ENCODE measurements at regions not wholly inside any gene's neighbourhood (a gene's known extent, or its start where the extent isn't known, plus 50 kb on each side); places are given as distances from the start of the nearest gene placed in this dataset.
"Not testable (repeated sequence)": the region's sequence is repeated elsewhere in the genome, so short reads cannot be mapped to it uniquely, and the experiment has no call there.

DNA sequence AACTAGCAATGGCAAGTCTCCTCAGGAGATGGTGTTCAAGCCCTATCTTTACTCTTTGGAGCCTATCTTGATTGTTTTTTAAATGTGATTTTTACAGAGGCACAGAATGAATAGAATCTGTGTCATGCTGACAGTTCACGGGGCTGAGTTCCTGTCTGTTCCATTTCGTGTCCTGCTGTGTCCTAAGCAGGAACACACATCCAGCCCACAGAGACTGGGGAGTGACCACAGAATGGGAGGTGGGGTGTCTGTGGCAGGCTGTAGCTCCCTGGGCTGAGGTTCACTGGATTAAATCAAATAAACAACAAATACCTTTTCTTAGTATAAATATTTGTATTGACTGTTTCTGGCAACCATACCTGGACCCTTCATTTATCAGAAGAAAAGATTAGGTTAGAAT lies 73.4 kb upstream of the CARD11 start:
- Mint-ChIP-seq H3K4me3 (peak overlapping the region; percentile 87), H3K27ac (peak overlapping the region; percentile 93), H3K36me3 (peaks cover 41% of the 10 kb centered on the region), H3K4me1 (peaks cover 59% of the 10 kb centered on the region), H3K9me3 (peaks cover 12% of the 10 kb centered on the region), H3K27me3 (no peaks in the 10 kb centered on the region)
- POLR2A ChIA-PET, result interaction anchor here (1.4 to 1.8 kb wide), 2 partner anchors 11 to 25 kb away, joined by 6 to 11 read pairs; no protein-coding TSS in a partner anchor
- DNase-seq (no peak), ATAC-seq (ENCODE audit: low read depth) (no peak)

DNA sequence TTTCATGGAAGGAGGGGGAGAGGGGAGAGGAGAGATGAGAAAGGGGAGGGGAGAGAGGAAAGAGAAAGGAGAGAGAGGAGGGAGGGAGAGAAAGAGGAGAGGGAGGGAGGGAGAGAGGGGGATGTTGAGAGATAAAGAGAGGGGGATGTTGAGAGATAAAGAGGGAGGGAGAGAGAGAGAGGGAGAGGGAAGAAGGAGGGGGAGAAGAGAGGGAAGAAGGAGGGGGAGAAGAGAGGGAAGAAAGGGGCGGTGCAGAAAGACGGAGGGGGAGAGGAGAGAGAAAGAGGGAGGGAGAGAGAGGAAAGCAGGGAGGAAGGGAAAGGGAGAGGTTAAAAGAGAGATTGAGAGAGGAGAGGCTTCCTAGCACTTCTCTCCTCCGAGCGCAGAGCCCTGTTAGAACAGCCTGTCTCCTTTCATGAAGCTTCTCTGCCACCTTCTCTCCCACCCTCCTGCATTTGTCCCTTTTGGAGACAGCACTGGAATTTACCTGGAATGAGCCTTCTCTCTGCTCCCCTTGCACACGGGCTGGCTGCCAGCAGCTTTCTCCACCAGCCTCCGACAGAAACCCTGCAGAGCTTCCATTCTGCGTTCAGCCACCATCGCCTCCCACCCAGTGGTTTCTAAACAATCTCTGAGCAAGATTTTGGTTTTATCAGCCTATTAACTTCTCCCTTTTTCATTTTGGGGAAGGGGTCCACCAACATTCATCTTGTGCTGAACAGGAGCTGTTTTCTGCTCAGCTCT lies 74.0 kb upstream of the CARD11 start:
- Mint-ChIP-seq H3K9me3 (peaks cover 13% of the 10 kb centered on the region), H3K4me1 (peaks cover 53% of the 10 kb centered on the region), H3K27ac (peak overlapping the region; percentile 93), H3K4me3 (peak overlapping the region; percentile 87), H3K27me3 (no peaks in the 10 kb centered on the region), H3K36me3 (peaks cover 43% of the 10 kb centered on the region)
- POLR2A ChIA-PET, result interaction anchor here (0.7 to 1.8 kb wide), 6 partner anchors 11 to 51 kb away, joined by 3 to 11 read pairs (median 4); no protein-coding TSS in a partner anchor
- ATAC-seq (ENCODE audit: low read depth) (peak; percentile 57), DNase-seq (no peak)

DNA sequence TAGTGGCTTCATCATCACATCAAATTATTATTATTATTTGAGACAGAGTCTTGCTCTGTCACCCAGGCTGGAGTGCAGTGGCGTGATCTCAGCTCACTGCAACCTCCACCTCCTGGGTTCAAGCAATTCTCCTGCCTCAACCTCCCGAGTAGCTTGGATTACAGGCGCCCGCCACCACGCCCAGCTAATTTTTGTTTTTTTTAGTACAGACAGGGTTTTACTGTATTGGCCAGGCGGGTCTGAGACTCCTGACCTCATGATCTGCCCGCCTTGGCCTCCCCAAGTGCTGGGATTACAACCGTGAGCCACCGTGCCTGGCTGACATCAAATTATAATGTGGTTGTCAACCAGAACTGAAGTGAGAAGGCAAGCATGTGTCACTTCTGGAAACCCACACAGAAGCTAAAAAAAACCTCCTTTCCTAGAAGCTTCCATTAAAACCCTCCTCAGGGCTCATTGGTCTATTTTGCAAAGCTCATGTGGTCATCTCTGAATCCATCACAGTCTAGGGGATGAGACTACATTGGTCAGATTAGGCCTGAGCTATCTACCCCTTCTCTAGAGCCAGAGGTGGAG lies 75.8 kb upstream of the CARD11 start:
- not testable (repeated sequence) for H3K27ac Mint-ChIP-seq; H3K4me3 Mint-ChIP-seq; H3K27me3 Mint-ChIP-seq; DNase-seq; ATAC-seq (ENCODE audit: low read depth)
- Mint-ChIP-seq H3K4me1 (peaks cover 47% of the 10 kb centered on the region), H3K9me3 (peaks cover 14% of the 10 kb centered on the region), H3K36me3 (peaks cover 33% of the 10 kb centered on the region)
- POLR2A ChIA-PET, result interaction anchor here (0.6 to 2.0 kb wide), 7 partner anchors 13 to 77 kb away, joined by 3 to 9 read pairs (median 3); no protein-coding TSS in a partner anchor

DNA sequence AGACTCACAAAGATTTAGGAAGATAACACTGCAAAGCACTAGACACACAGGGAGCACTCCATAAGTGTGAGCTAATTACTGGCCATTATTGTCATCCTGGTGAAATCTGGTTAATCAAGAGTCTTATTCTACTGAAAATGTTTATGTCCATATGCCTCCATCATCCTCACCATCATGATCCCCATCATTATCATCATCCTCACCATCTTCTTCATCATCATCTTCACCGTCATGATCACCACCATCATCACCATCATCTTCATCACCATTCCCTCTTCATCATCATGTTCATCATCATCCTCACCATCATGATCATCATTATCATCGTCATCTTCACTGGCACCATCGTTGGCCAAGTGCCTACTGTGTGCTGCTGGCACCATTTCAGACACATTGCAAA lies 76.3 kb upstream of the CARD11 start:
- ATAC-seq (ENCODE audit: low read depth), result no peak
- H3K9me3 Mint-ChIP-seq, result peaks cover 15% of the 10 kb centered on the region
- no peak for DNase-seq
- POLR2A ChIA-PET, result interaction anchor here (0.6 to 2.0 kb wide), 8 partner anchors 14 to 77 kb away, joined by 3 to 14 read pairs (median 4); no protein-coding TSS in a partner anchor
- H3K36me3 Mint-ChIP-seq, result peaks cover 30% of the 10 kb centered on the region
- no peaks in the 10 kb centered on the region for H3K27me3 Mint-ChIP-seq
- H3K27ac Mint-ChIP-seq, result peak overlapping the region; percentile 85
- peak overlapping the region; percentile 70 for H3K4me3 Mint-ChIP-seq
- peaks cover 43% of the 10 kb centered on the region for H3K4me1 Mint-ChIP-seq

DNA sequence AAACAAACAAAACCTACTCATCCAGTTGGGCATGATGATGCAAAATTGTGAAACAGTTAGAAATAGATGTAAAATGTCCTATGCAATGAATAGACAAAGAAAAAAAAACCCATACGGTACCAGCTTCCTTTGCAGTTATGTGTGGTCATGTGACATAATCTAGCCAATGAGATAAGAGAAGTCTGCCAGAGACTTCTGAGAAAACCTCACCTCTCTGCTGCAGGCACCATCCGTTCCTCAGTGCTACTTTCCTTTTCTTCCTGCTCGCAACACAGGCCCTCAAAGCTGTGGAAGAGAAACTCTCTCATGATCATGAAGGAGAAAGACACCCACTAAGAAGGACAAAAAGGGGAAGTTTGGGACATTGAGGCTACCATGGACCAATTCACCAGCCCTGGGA lies 76.8 kb upstream of the CARD11 start:
- ATAC-seq (ENCODE audit: low read depth) (peak; percentile 87), DNase-seq (no peak)
- Mint-ChIP-seq H3K9me3 (peaks cover 15% of the 10 kb centered on the region), H3K27me3 (no peaks in the 10 kb centered on the region), H3K4me3 (peak overlapping the region; percentile 70), H3K4me1 (peaks cover 38% of the 10 kb centered on the region), H3K27ac (peak overlapping the region; percentile 85), H3K36me3 (peaks cover 26% of the 10 kb centered on the region)
- POLR2A ChIA-PET, result interaction anchor here (0.6 to 2.0 kb wide), 7 partner anchors 14 to 54 kb away, joined by 3 to 14 read pairs (median 4); no protein-coding TSS in a partner anchor

DNA sequence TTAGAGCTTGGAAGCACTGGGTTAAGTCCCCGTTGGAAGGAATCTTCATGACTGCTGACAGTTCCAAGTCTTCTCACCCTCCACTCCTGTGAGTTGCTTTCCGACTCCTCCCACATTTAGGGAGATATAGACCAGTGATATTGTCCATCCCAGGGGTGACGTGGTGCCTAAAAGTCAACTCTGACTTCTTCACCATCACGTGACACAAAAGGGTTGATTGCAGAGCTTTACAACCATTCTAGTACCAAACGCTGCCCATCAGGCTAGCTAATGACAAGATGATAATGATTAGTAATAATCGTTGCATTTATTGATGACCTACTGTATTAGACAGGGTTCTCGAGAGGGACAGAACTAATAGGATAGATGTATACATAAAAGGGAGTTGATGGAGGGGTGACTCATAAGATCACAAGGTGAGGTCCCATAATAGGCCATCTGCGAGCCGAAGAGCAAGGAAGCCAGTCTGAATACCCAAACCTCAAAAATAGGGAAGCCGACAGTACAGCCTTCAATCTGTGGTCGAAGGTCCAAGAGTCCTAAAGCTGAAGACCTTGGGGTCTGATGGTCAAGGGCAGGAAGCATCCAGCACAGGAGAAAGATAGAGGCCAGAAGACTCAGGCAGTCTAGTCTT lies 85.3 kb upstream of the CARD11 start:
- POLR2A ChIA-PET, result no interaction called here
- Mint-ChIP-seq H3K27me3 (peaks cover 6% of the 10 kb centered on the region), H3K27ac (no peak overlapping the region), H3K36me3 (no peaks in the 10 kb centered on the region), H3K4me1 (peaks cover 2% of the 10 kb centered on the region), H3K9me3 (peaks cover 10% of the 10 kb centered on the region), H3K4me3 (no peak overlapping the region)
- DNase-seq, result no peak
- no peak for ATAC-seq (ENCODE audit: low read depth)

DNA sequence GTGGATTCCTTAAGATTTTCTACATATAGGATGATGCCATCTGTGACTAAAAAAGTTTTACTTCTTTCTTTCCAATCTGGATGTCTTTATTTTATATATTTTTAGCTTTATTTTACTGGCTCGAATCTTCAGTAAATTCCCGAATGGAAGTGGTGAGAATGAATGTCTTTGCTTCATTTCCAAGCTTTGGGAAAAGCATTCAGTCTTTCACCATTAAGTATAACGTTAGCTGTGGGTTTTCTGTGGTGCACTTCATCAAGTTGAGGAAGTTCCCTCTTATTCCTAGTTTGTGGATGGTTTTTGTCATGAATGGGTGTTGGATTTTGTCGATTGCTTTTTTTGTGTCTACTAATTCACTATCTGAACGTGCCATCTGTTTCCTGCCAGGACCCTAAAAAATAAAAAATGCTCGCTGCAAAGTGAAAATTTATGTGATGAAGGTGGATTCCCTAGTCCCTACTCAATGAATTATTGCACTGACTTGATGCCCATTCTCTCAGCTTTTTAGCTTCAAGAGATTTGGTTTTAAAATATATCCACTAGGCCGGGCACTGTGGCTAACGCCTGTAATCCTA lies 90.2 kb upstream of the CARD11 start:
- ATAC-seq (ENCODE audit: low read depth), result no peak
- no peak overlapping the region for H3K27ac Mint-ChIP-seq
- POLR2A ChIA-PET, result no interaction called here
- H3K36me3 Mint-ChIP-seq, result no peaks in the 10 kb centered on the region
- no peak overlapping the region for H3K4me3 Mint-ChIP-seq
- no peak for DNase-seq
- H3K9me3 Mint-ChIP-seq, result peaks cover 7% of the 10 kb centered on the region
- peaks cover 10% of the 10 kb centered on the region for H3K27me3 Mint-ChIP-seq
- peaks cover 2% of the 10 kb centered on the region for H3K4me1 Mint-ChIP-seq

DNA sequence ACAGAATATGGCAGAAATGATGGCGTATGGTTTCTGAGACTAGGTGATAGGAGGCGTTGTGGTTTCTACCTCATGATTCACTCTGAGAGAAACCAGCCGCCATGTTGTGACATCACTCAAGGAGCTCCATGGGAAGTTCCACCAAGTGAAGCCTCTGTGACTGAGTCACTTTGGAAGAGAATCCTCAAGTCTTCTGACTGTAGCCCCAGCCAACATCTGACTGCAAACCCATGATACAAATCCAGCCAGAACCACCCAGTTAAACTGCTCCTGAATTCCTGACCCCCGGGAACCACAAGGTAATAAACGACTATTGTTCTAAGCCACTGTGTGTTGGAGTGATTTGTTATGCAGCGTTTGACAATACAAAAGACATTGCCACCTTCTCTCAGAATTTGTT lies 91.1 kb upstream of the CARD11 start:
- H3K4me3 Mint-ChIP-seq, result no peak overlapping the region
- DNase-seq (no peak), ATAC-seq (ENCODE audit: low read depth) (no peak)
- peaks cover 8% of the 10 kb centered on the region for H3K27me3 Mint-ChIP-seq
- H3K9me3 Mint-ChIP-seq, result peaks cover 4% of the 10 kb centered on the region
- no peak overlapping the region for H3K27ac Mint-ChIP-seq
- POLR2A ChIA-PET, result no interaction called here
- peaks cover under 1% of the 10 kb centered on the region for H3K4me1 Mint-ChIP-seq
- no peaks in the 10 kb centered on the region for H3K36me3 Mint-ChIP-seq

DNA sequence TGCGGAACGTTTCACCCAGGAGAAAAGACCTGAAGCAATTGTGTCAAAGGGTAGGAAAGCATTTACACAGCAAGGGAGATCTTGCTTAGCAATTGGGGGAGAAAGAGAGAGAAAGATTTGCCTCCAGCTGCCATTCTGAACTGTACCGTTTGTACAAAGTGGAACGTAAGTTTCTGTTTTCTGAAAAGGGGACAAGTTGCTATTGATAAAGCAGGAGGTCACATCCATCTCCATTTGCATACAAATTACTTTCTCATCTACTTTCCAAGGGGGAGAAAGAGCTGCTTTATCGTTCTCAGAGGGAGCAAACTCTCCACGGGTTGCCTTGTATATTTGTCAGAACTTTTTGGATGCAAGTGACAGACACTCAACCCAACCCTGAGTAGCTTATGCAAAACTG lies 92.0 kb upstream of the CARD11 start:
- no peak overlapping the region for H3K4me3 Mint-ChIP-seq
- H3K36me3 Mint-ChIP-seq, result no peaks in the 10 kb centered on the region
- ATAC-seq (ENCODE audit: low read depth), result no peak
- H3K27ac Mint-ChIP-seq, result no peak overlapping the region
- H3K27me3 Mint-ChIP-seq, result peaks cover 8% of the 10 kb centered on the region
- H3K9me3 Mint-ChIP-seq, result peaks cover 4% of the 10 kb centered on the region
- POLR2A ChIA-PET, result no interaction called here
- H3K4me1 Mint-ChIP-seq, result no peaks in the 10 kb centered on the region
- no peak for DNase-seq

DNA sequence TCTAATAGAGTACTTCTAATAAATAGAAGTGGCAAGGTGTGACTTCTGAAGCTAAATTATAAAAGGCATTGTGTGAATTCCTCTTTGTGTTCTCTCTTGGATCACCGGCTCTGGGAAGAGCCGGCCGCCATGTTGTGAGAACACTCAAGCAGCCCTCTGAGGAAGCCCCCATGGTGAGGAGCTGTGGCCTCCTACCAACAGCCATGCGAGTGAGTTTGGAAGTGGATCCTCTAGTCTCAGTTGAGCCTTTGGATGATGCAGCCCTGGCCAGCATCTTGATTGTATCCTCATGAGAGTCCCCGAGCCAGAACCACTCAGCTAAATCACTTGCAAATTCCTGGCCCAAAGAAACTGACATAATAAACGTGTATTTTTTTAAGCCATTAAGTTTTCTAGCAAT lies 94.5 kb upstream of the CARD11 start:
- Mint-ChIP-seq H3K9me3 (peaks cover 2% of the 10 kb centered on the region), H3K27me3 (peaks cover 5% of the 10 kb centered on the region), H3K4me1 (no peaks in the 10 kb centered on the region), H3K4me3 (no peak overlapping the region), H3K36me3 (no peaks in the 10 kb centered on the region), H3K27ac (no peak overlapping the region)
- DNase-seq (no peak), ATAC-seq (ENCODE audit: low read depth) (no peak)
- POLR2A ChIA-PET, result no interaction called here

DNA sequence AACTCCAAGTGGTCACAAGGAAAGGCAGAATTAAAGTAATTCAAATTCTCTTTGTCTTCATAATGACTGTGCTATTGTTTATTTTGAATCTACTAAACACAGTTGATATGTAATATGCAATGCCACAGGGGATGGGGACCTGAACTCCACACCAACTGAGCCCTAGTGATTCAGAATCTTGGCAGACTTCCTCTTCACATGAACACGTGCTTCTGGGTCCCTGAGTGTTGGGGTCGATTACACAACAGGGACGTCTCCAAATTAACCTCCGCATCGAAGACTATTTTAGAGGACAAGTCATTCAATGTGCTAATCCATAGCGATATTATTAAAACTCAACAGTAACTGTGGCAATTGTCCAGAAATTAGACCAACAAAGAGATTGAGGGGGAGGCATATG lies 95.3 kb upstream of the CARD11 start:
- Mint-ChIP-seq H3K9me3 (peaks cover 2% of the 10 kb centered on the region), H3K36me3 (no peaks in the 10 kb centered on the region), H3K27me3 (peaks cover 4% of the 10 kb centered on the region), H3K27ac (no peak overlapping the region), H3K4me3 (no peak overlapping the region), H3K4me1 (no peaks in the 10 kb centered on the region)
- POLR2A ChIA-PET, result no interaction called here
- DNase-seq, result no peak
- no peak for ATAC-seq (ENCODE audit: low read depth)

DNA sequence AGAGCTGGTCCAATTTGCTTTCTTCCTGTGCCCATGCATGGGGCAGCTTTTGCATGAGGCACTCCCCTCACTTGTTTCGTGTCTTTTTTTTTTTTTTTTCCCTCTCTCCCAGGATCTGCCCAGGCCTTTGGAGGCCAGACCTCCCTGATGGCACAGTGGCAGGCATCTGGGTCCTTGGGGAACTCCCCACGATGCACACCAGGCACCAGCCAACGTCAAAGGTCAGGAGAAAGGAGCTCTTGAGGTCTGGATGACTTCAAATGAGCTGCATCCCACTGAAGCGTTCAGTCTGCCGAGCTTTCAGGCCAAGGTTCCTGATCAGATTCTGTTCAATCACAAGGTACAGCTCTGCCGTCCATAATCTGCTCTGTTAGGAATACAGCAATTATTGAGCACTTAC lies 97.2 kb upstream of the CARD11 start:
- Mint-ChIP-seq H3K4me3 (no peak overlapping the region), H3K27me3 (peaks cover 8% of the 10 kb centered on the region), H3K9me3 (peaks cover 2% of the 10 kb centered on the region), H3K4me1 (no peaks in the 10 kb centered on the region), H3K27ac (no peak overlapping the region), H3K36me3 (no peaks in the 10 kb centered on the region)
- DNase-seq, result no peak
- ATAC-seq (ENCODE audit: low read depth), result no peak
- POLR2A ChIA-PET, result no interaction called here

DNA sequence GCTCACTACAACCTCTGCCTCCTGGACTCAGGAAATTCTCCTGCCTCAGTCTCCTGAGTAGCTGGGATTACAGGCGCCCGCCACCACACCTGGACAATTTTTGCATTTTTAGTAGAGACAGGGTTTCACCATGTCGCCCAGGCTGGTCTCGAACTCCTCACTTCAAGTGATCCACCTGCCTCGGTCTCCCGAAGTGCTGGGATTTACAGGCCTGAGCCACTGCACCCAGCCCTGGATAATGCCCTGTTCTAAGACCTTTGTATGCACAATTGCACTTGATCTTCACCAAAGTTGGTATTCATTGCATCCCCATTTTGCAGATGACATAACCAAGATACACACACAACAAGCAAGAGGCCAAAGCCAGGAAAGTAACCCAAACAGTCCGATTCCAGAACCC lies 97.7 kb upstream of the CARD11 start:
- DNase-seq (no peak), ATAC-seq (ENCODE audit: low read depth) (no peak)
- H3K4me3 Mint-ChIP-seq, result no peak overlapping the region
- H3K9me3 Mint-ChIP-seq, result peaks cover 2% of the 10 kb centered on the region
- H3K27ac Mint-ChIP-seq, result no peak overlapping the region
- H3K27me3 Mint-ChIP-seq, result peaks cover 8% of the 10 kb centered on the region
- POLR2A ChIA-PET, result no interaction called here
- H3K36me3 Mint-ChIP-seq, result no peaks in the 10 kb centered on the region
- no peaks in the 10 kb centered on the region for H3K4me1 Mint-ChIP-seq
